ENCODE measurements at regions not wholly inside any gene's neighbourhood (a gene's known extent, or its start where the extent isn't known, plus 50 kb on each side); places are given as distances from the start of the nearest gene placed in this dataset.

DNA sequence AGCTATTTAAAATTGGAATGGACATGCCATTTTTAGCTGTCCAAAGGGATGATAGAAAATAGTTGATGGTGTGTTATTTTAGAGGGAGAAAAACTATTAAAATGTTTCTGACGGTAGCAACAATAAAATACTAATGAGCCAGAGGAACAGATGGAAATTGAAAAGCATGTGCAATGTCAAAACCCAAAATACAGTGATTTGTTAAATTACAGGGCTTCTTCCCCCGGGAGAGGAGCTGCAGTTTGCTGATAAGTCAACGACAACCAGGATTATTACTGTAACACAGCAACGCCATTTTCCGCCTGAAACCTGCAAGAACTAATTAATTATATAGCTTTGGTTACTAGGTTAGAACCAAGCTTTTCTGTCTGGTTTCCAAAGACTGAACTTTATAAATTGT is 179.6 kb upstream of the SPTLC3 start:
- intact Hi-C loops (cut with micrococcal nuclease) (no loop called here), dilution Hi-C loops (cut with MboI; ENCODE audit: extremely low pct_ligation_motif_present, low sequenced_read_pairs) (no loop called here)
- Histone ChIP-seq H3K9ac (replicated peaks; ENCODE audit: extremely low read depth, insufficient read depth, low read length) (no peak overlapping the region), H3K9me3 (replicated peaks; ENCODE audit: control insufficient read depth, insufficient read depth, low read length) (no peaks in the 10 kb centered on the region), H3K36me3 (ENCODE audit: control insufficient read depth in 2 of 2, extremely low read depth in 1 of 2, insufficient read depth in 2 of 2, low read length in 2 of 2) (no peaks in the 10 kb centered on the region), H3K4me3 (replicated peaks in 1 of 3; ENCODE audit: insufficient read depth in 1 of 3, low read depth in 1 of 3, low read length in 3 of 3) (no peak overlapping the region), H3K4me1 (ENCODE audit: control insufficient read depth, extremely low read depth, insufficient read depth, low read length) (no peaks in the 10 kb centered on the region), H4K20me1 (replicated peaks; ENCODE audit: control insufficient read depth, extremely low read depth, insufficient read depth, low read length) (no peaks in the 10 kb centered on the region), H2AFZ (ENCODE audit: low read depth, low read length) (no peak overlapping the region), H3K9me1 (replicated peaks; ENCODE audit: control insufficient read depth, extremely low read depth, insufficient read depth, low read length) (no peaks in the 10 kb centered on the region), H3K27me3 (ENCODE audit: control insufficient read depth in 2 of 2, insufficient read depth in 2 of 2, low read length in 2 of 2) (no peaks in the 10 kb centered on the region), H3K27ac (ENCODE audit: insufficient read depth, low read depth, low read length) (no peak overlapping the region), H3K79me2 (ENCODE audit: control insufficient read depth, insufficient read depth, low read length) (no peaks in the 10 kb centered on the region), H3K4me2 (ENCODE audit: insufficient read depth, low read length) (no peak overlapping the region)
- ChIA-PET CTCF (no interaction called here), POLR2A (no interaction called here)
- TF ChIP-seq POLR2A (IDR thresholded peaks at IDR 0.05; ENCODE audit: low read depth, low read length) (no peak), POLR2AphosphoS5 (IDR thresholded peaks at IDR 0.05; ENCODE audit: insufficient read depth, low read depth, low read length) (no peak), MYC (IDR thresholded peaks at IDR 0.05; ENCODE audit: low read depth, low read length) (no peak), FOS (IDR thresholded peaks at IDR 0.05; ENCODE audit: borderline replicate concordance, insufficient read depth, low read length) (no peak), GATA2 (IDR thresholded peaks at IDR 0.05; ENCODE audit: insufficient read depth, insufficient read length, low read depth, low read length) (no peak), JUN (IDR thresholded peaks at IDR 0.05; ENCODE audit: borderline replicate concordance, insufficient read depth, insufficient read length, low read depth) (no peak), EZH2 (IDR thresholded peaks at IDR 0.05; ENCODE audit: borderline replicate concordance, low read depth, low read length, severe bottlenecking) (no peak)
- TF ChIP-seq, protein P1, sequence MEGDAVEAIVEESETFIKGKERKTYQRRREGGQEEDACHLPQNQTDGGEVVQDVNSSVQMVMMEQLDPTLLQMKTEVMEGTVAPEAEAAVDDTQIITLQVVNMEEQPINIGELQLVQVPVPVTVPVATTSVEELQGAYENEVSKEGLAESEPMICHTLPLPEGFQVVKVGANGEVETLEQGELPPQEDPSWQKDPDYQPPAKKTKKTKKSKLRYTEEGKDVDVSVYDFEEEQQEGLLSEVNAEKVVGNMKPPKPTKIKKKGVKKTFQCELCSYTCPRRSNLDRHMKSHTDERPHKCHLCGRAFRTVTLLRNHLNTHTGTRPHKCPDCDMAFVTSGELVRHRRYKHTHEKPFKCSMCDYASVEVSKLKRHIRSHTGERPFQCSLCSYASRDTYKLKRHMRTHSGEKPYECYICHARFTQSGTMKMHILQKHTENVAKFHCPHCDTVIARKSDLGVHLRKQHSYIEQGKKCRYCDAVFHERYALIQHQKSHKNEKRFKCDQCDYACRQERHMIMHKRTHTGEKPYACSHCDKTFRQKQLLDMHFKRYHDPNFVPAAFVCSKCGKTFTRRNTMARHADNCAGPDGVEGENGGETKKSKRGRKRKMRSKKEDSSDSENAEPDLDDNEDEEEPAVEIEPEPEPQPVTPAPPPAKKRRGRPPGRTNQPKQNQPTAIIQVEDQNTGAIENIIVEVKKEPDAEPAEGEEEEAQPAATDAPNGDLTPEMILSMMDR (IDR thresholded peaks at IDR 0.05; ENCODE audit: extremely low read depth in 1 of 2, insufficient read depth in 1 of 2, low read depth in 1 of 2, low read length in 2 of 2): no peak
- TF ChIP-seq, protein P2, sequence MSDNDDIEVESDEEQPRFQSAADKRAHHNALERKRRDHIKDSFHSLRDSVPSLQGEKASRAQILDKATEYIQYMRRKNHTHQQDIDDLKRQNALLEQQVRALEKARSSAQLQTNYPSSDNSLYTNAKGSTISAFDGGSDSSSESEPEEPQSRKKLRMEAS (IDR thresholded peaks at IDR 0.05; ENCODE audit: insufficient read depth, insufficient read length): no peak
- DNase-seq (ENCODE audit: low read depth, low spot score): no peak
- BruUV-seq (replicated peaks): no TSS peak
- FAIRE-seq: no peak
